HepG2 (cell line): ENCODE measurements at regions not wholly inside any gene's neighbourhood (a gene's known extent, or its start where the extent isn't known, plus 50 kb on each side); places are given as distances from the start of the nearest gene placed in this dataset.

ENCODE experiments used
- ATAC-seq: fragments of 200-7000 bp; cut with Tn5 transposase; 3 replicates; pipeline ENCODE4 v1.9.1; 2020; ENCODE audit warnings: mild to moderate bottlenecking, moderate library complexity
- BruUV-seq: library from RNA; stranded (reverse); fragments of 400-500 nt; replicated peaks from 2 replicates; lab custom pipeline; 2021; lab: Mats Ljungman, UMichigan
- CTCF ChIA-PET: fragments of 300-600 bp; formaldehyde crosslinking; extraction: SDS; loops from one replicate; lab custom pipeline; 2021; ENCODE audit warnings: low total read pairs, inconsistent platforms, low intra/inter-chr PET ratio; lab: Yijun Ruan, JAX
- POLR2A ChIA-PET: fragments of 350-600 bp; sonication (Branson Sonifier 250); formaldehyde crosslinking; loops from one replicate; lab custom pipeline; 2020; ENCODE audit warnings: antibody characterized with exemption, inconsistent platforms; lab: Yijun Ruan, JAX
- DNase-seq: peaks from one replicate; pipeline ENCODE4 v3.0.0-alpha.2; 2015; ENCODE audit warnings: low spot score
- FAIRE-seq: peaks from 3 replicates; lab custom pipeline; 2011; peaks lifted over from hg19 to GRCh38; lab: Jason Lieb, UNC
- H2AFZ ChIP-seq: one replicate; pipeline ENCODE4 v1.6.1; 2011; ENCODE audit warnings: low read length, inconsistent platforms
- H3K27ac ChIP-seq: fragments of 300-600 bp; 3 replicates; pipeline ENCODE4 v1.8.0; 2011; ENCODE audit warnings: mixed run types, mild to moderate bottlenecking, mixed read lengths, low read length, inconsistent platforms; ENCODE audit not compliant: insufficient read depth; ENCODE audit errors: extremely low read length
- H3K27me3 ChIP-seq, 2 experiments: fragments of 200-600 bp in 1 of 2; 2 replicates in 1 of 2; 3 replicates in 1 of 2; pipeline versions ENCODE4 v1.6.0 to v1.8.0; 2011; ENCODE audit warnings: low read length in 2 of 2, mild to moderate bottlenecking in 2 of 2, moderate library complexity in 2 of 2, inconsistent platforms in 1 of 2; ENCODE audit not compliant: insufficient read depth in 2 of 2, control insufficient read depth in 1 of 2
- H3K36me3 ChIP-seq, 2 experiments: fragments of 200-600 bp in 1 of 2; replicated peaks in 1 of 2; 2 replicates in 1 of 2; 3 replicates in 1 of 2; pipeline versions ENCODE4 v1.5.1 to v1.8.0; 2011; ENCODE audit warnings: low read length in 2 of 2, inconsistent platforms in 1 of 2; ENCODE audit not compliant: insufficient read depth in 2 of 2, control insufficient read depth in 1 of 2
- H3K4me1 ChIP-seq: 2 replicates; pipeline ENCODE4 v1.5.1; 2012; ENCODE audit warnings: low read length, inconsistent platforms; ENCODE audit not compliant: insufficient read depth
- H3K4me2 ChIP-seq: 2 replicates; pipeline ENCODE4 v1.6.0; 2011; ENCODE audit warnings: low read depth, low read length, inconsistent platforms
- H3K4me3 ChIP-seq, 3 experiments: fragments of 200-600 bp in 1 of 3; sonication (generic), shearing (Covaris generic) in 1 of 3; replicated peaks in 1 of 3; 2 replicates each; pipeline ENCODE4 v1.5.1; 2011 to 2016; ENCODE audit warnings: low read length in 3 of 3, inconsistent platforms in 2 of 3, low read depth in 2 of 3, mild to moderate bottlenecking in 2 of 3, control low read depth in 1 of 3, mixed read lengths in 1 of 3; ENCODE audit not compliant: insufficient read depth in 1 of 3
- H3K79me2 ChIP-seq: one replicate; pipeline ENCODE4 v1.6.1; 2011; ENCODE audit warnings: low read length, inconsistent platforms; ENCODE audit not compliant: insufficient read depth
- H3K9ac ChIP-seq: 2 replicates; pipeline ENCODE4 v1.6.0; 2011; ENCODE audit warnings: mild to moderate bottlenecking, low read depth, low read length, inconsistent platforms; ENCODE audit not compliant: insufficient read depth
- H3K9me3 ChIP-seq: 2 replicates; pipeline ENCODE4 v1.5.1; 2012; ENCODE audit warnings: mild to moderate bottlenecking, low read length
- H4K20me1 ChIP-seq: 2 replicates; pipeline ENCODE4 v1.6.0; 2011; ENCODE audit warnings: inconsistent platforms, mild to moderate bottlenecking, low read length, moderate library complexity; ENCODE audit not compliant: insufficient read depth
- CBFB ChIP-seq: sonication (generic); formaldehyde crosslinking; IDR thresholded peaks from 2 replicates; pipeline ENCODE4 v1.4.0; 2020; ENCODE audit warnings: missing genetic modification reagents
- ELF4 ChIP-seq: sonication (generic); formaldehyde crosslinking; IDR thresholded peaks from 2 replicates; pipeline ENCODE4 v1.5.0; 2020; ENCODE audit warnings: missing genetic modification reagents, mild to moderate bottlenecking, moderate library complexity, borderline replicate concordance
- HNF1A ChIP-seq, 2 experiments: sonication (generic) in 1 of 2; formaldehyde crosslinking in 1 of 2; IDR thresholded peaks; 2 replicates each; pipeline versions ENCODE4 v1.4.0 to v1.6.1; 2016 to 2020; ENCODE audit warnings: borderline replicate concordance in 1 of 2, low read depth in 1 of 2, mild to moderate bottlenecking in 1 of 2, missing genetic modification reagents in 1 of 2
- RBAK ChIP-seq: sonication (generic); formaldehyde crosslinking; IDR thresholded peaks from 2 replicates; pipeline ENCODE4 v1.5.1; 2020; ENCODE audit warnings: mild to moderate bottlenecking, missing genetic modification reagents
- RNF219 ChIP-seq: sonication (generic); formaldehyde crosslinking; IDR thresholded peaks from 2 replicates; pipeline ENCODE4 v1.5.0; 2020; ENCODE audit warnings: mild to moderate bottlenecking, missing genetic modification reagents
- TEAD3 ChIP-seq: optimal IDR thresholded peaks from 2 replicates; pipeline ENCODE3; 2016; ENCODE audit warnings: borderline replicate concordance
- XRCC5 ChIP-seq: fragments of 200-400 bp; formaldehyde crosslinking; optimal IDR thresholded peaks from 2 replicates; pipeline ENCODE3; 2017; ENCODE audit warnings: mild to moderate bottlenecking, low read length
- ZFP36L1 ChIP-seq: sonication (generic); formaldehyde crosslinking; IDR thresholded peaks from 2 replicates; pipeline ENCODE4 v1.8.0; 2022; ENCODE audit warnings: mild to moderate bottlenecking, missing genetic modification reagents, moderate library complexity
- ZNF143 ChIP-seq: sonication (generic); formaldehyde crosslinking; IDR thresholded peaks from 2 replicates; pipeline ENCODE4 v1.4.0; 2020; ENCODE audit warnings: missing genetic modification reagents
- ZNF574 ChIP-seq: sonication (generic); formaldehyde crosslinking; IDR thresholded peaks from 2 replicates; pipeline ENCODE4 v1.4.0; 2020; ENCODE audit warnings: missing genetic modification reagents
- WGBS: methylation state at CpG from one replicate; pipeline ENCODE4 v1.1.6; 2017; ENCODE audit warnings: low lambda C conversion rate; 5-methylcytosine and 5-hydroxymethylcytosine counted together
- in situ Hi-C: cut with HindIII; loops from 2 replicates; pipeline ENCODE4 v1.10.0; 2017; ENCODE audit warnings: low pct_unique_long_range_greater_than_20kb; ENCODE audit not compliant: extremely low pct_ligation_motif_present
- intact Hi-C: fragments of 100-400 bp; cut with micrococcal nuclease; formaldehyde crosslinking; loops from one replicate; pipeline ENCODE4 v1.10.0; 2022; ENCODE audit not compliant: unreplicated experiment

GRCh38 chr6:98146656-98147055, 687.7 kb upstream of the POU3F2 start:
- Histone ChIP-seq H4K20me1 (no peaks in the 10 kb centered on the region), H2AFZ (no peak overlapping the region), H3K9me3 (peaks cover 26% of the 10 kb centered on the region), H3K27ac (no peak overlapping the region), H3K4me3 (no peak overlapping the region), H3K27me3 (no peaks in the 10 kb centered on the region), H3K4me1 (no peaks in the 10 kb centered on the region), H3K4me2 (no peak overlapping the region), H3K9ac (no peak overlapping the region), H3K36me3 (no peaks in the 10 kb centered on the region), H3K79me2 (no peaks in the 10 kb centered on the region)
- ChIA-PET POLR2A (no interaction called here), CTCF (no interaction called here)
- WGBS, result 5% methylated on average over 1 of the region's 1 CpG
- ATAC-seq, result no peak
- in situ Hi-C loops, result no loop called here
- FAIRE-seq, result no peak
- BruUV-seq, result no TSS peak
- TF ChIP-seq ZFP36L1 (CRISPR knock-in tag) (no peak), RNF219 (CRISPR knock-in tag) (no peak)
- no peak for DNase-seq
- intact Hi-C loops, result no loop called here

- Histone ChIP-seq H3K4me2 (no peak overlapping the region), H3K79me2 (no peaks in the 10 kb centered on the region), H3K36me3 (no peaks in the 10 kb centered on the region), H3K4me1 (no peaks in the 10 kb centered on the region), H3K27ac (no peak overlapping the region), H3K9me3 (no peaks in the 10 kb centered on the region), H2AFZ (no peak overlapping the region), H3K9ac (no peak overlapping the region), H4K20me1 (no peaks in the 10 kb centered on the region), H3K27me3 (no peaks in the 10 kb centered on the region), H3K4me3 (no peak overlapping the region)
- ChIA-PET POLR2A (no interaction called here), CTCF (no interaction called here)
- BruUV-seq, result no TSS peak
- intact Hi-C loops, result no loop called here
- no peak for FAIRE-seq
- DNase-seq, result no peak
- in situ Hi-C loops, result no loop called here
- no CpG with 5 or more reads among the region's 2 CpGs for WGBS
- ATAC-seq, result no peak
- TF ChIP-seq XRCC5 (no peak), HNF1A (IDR thresholded peaks at IDR 0.05; ENCODE audit: low read depth) (no peak), HNF1A (CRISPR knock-in tag; IDR thresholded peaks at IDR 0.05; ENCODE audit: borderline replicate concordance) (no peak), ZNF143 (CRISPR knock-in tag) (no peak), ZNF574 (CRISPR knock-in tag) (no peak), ELF4 (CRISPR knock-in tag) (no peak), CBFB (no peak), RBAK (CRISPR knock-in tag) (no peak), TEAD3 (no peak)
These were observed 677.8 kb upstream of the POU3F2 start for GRCh38 chr6:98156580-98156979.
